HEK293 (cell line): ENCODE measurements at regions not wholly inside any gene's neighbourhood (a gene's known extent, or its start where the extent isn't known, plus 50 kb on each side); places are given as distances from the start of the nearest gene placed in this dataset.

ENCODE experiments used
- SETDB1 ChIP-seq: IDR thresholded peaks from one replicate; pipeline ENCODE4 v1.6.1; 2017; ENCODE audit warnings: mild to moderate bottlenecking, low read length, moderate library complexity, mixed read lengths; ENCODE audit not compliant: insufficient read length
- TF ChIP-seq, protein P1 (sequence below): fragments of 450-650 bp; formaldehyde crosslinking; optimal IDR thresholded peaks from 2 replicates; pipeline ENCODE3; 2016; ENCODE audit warnings: missing biosample characterization, mild to moderate bottlenecking, missing genetic modification characterization
- TF ChIP-seq, protein P2 (sequence below): fragments of 450-650 bp; formaldehyde crosslinking; IDR thresholded peaks from 2 replicates; pipeline ENCODE4 v1.5.1; 2016; ENCODE audit warnings: missing biosample characterization, missing genetic modification characterization

DNA sequence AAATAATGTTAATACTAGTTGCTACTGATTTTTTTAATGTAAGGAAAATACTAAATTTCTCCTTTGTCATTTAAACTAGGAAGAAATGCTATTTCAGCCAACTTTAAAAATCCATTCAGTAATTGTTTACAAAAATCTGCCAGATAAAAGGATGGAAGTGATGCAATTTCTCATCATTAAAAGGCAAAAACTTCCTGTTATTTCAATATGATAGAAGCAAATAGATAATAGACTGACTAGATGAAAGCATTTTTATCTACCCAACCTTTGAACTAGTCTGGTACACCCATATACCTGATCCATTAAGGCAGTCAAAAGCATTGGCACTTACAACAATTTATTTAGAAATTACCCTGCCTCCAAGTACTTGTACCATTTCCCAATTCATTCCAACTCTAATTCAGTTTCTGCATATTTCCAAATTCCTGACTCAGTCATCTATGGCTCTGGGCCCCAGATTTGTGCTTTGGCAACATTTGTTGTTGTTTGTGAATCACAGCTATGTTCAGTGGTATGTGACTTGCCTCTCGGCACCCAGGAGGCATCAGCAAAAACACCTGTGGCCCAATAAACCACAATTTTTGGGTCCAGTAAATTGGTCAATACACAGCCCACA, 482.6 kb upstream of the SEMA3A start:
- TF ChIP-seq, protein P1, sequence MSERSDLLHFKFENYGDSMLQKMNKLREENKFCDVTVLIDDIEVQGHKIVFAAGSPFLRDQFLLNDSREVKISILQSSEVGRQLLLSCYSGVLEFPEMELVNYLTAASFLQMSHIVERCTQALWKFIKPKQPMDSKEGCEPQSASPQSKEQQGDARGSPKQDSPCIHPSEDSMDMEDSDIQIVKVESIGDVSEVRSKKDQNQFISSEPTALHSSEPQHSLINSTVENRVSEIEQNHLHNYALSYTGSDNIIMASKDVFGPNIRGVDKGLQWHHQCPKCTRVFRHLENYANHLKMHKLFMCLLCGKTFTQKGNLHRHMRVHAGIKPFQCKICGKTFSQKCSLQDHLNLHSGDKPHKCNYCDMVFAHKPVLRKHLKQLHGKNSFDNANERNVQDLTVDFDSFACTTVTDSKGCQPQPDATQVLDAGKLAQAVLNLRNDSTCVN, result no peak
- no peak for TF ChIP-seq SETDB1
- TF ChIP-seq, protein P2, sequence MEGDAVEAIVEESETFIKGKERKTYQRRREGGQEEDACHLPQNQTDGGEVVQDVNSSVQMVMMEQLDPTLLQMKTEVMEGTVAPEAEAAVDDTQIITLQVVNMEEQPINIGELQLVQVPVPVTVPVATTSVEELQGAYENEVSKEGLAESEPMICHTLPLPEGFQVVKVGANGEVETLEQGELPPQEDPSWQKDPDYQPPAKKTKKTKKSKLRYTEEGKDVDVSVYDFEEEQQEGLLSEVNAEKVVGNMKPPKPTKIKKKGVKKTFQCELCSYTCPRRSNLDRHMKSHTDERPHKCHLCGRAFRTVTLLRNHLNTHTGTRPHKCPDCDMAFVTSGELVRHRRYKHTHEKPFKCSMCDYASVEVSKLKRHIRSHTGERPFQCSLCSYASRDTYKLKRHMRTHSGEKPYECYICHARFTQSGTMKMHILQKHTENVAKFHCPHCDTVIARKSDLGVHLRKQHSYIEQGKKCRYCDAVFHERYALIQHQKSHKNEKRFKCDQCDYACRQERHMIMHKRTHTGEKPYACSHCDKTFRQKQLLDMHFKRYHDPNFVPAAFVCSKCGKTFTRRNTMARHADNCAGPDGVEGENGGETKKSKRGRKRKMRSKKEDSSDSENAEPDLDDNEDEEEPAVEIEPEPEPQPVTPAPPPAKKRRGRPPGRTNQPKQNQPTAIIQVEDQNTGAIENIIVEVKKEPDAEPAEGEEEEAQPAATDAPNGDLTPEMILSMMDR (tag by site-specific recombination), result no peak
